ENCODE measurements at regions not wholly inside any gene's neighbourhood (a gene's known extent, or its start where the extent isn't known, plus 50 kb on each side); places are given as distances from the start of the nearest gene placed in this dataset.

DNA sequence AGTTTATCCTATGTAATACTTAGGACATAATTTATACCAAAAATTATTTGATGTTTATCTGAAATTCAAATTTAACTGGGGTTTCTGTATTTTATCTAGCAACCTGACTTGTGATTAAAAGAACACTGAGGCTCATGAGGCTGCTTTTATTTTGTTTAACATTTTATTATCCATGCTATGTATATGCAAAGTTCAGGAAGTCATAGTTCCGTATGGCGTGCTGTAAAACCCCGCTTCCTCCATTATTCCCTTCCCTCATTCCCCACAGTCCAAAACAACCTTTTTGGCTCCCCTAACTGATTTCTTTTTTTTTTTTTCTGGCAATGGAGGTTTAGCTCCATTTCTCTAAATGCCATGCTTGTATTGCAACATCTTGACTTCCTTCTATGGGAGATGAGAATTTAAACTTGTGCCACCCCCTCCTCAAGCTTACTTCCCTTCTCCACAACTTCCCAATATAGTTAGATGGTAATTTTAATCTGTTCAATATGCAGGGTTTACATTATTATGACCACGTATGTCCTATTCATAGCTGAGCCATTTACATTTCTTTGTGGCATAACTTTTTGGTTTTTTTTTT, 138.0 kb upstream of the DNAH14 start:
- no peaks in the 10 kb centered on the region; the same call in 1 of the 2 replicates for H3K4me1 ChIP-seq
- H3K27ac ChIP-seq = no peak overlapping the region
- H3K27me3 ChIP-seq = no peaks in the 10 kb centered on the region
- H3K4me3 ChIP-seq = no peak overlapping the region
- no peaks in the 10 kb centered on the region for H3K9me3 ChIP-seq (replicated peaks)
- no peak for DNase-seq
- no peaks in the 10 kb centered on the region for H3K36me3 ChIP-seq

DNA sequence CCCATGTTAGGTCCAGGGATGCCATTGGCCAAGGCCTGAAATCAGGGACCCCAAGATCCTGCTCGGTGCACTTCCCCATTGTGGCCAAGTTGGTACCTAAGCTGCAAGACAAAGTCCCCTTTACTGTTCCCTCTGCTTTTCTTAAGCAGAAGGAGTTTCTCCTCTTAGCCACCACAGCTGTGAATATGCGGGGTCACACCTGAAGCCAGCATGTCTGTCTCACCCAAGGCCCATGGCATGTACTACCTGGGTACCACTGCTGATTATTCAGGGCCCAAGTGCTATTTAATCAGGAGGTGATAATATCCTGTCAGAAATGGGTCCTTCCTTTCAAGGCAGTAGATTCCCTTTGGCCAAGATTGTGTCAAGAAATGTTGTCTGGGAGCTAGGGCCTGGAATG, 133.9 kb upstream of the DNAH14 start:
- DNase-seq = no peak
- Histone ChIP-seq H3K36me3 (no peaks in the 10 kb centered on the region), H3K9me3 (replicated peaks) (no peaks in the 10 kb centered on the region)

DNA sequence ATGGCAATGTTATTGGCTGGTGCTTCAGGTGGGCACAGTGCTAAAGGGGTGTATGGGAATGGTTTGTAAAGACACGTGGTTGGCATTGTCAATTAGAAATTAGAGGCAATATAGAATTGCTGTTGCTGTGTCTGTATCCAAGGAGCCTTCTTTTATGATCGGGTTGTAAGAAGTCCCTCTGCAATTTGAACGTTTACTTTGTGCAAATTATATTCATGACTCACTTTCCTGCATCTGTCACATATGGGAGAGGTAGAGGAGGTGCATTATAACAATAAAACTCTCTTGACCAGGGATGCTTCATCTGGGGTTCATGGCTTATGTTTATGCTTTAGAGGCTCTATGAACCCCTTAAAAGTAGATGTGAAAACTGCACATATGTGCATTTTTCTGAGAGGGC, 130.4 kb upstream of the DNAH14 start:
- H3K27ac ChIP-seq = no peak overlapping the region
- no peaks in the 10 kb centered on the region for H3K9me3 ChIP-seq (replicated peaks)
- DNase-seq = no peak
- H3K4me3 ChIP-seq = no peak overlapping the region
- no peaks in the 10 kb centered on the region for H3K4me1 ChIP-seq
- H3K27me3 ChIP-seq = no peaks in the 10 kb centered on the region
- no peaks in the 10 kb centered on the region for H3K36me3 ChIP-seq

More for the DNA sequence above, 133.9 kb upstream of the DNAH14 start:
- Histone ChIP-seq H3K27ac (no peak overlapping the region), H3K4me3 (no peak overlapping the region), H3K4me1 (no peaks in the 10 kb centered on the region), H3K27me3 (no peaks in the 10 kb centered on the region)

DNA sequence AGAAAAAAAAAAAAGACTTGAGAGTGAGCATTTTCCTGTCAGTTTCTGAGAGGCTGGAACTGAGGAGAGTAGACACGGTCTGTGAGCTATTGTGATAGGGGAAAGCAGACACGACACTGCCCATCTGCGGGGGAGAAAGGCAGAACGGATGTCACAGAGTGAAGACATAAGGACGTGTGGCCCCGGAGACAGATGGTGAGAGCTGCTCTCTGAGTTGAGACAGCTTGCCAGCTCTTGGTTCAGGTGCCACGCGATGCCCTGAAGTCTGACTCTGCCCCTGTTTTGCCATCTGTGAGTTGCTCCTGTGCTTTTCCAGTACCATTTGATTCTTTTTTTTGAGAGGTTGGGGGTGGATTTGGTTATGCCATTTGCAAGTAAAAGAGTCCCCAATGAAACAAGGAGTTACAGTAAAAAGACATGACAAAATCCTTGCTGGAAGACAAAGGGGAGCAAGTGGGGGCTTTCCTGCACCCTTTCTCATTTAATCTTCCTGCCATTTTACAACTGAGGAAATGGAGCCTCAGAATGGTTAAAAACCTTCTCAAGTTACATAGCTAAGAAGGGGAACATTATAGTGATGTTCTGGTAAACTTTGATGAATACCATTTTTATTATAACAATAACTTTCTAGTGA, 128.9 kb upstream of the DNAH14 start:
- Histone ChIP-seq H3K27ac (no peak overlapping the region), H3K9me3 (replicated peaks) (no peaks in the 10 kb centered on the region), H3K4me1 (no peaks in the 10 kb centered on the region), H3K4me3 (no peak overlapping the region), H3K27me3 (no peaks in the 10 kb centered on the region), H3K36me3 (no peaks in the 10 kb centered on the region)
- DNase-seq = no peak

DNA sequence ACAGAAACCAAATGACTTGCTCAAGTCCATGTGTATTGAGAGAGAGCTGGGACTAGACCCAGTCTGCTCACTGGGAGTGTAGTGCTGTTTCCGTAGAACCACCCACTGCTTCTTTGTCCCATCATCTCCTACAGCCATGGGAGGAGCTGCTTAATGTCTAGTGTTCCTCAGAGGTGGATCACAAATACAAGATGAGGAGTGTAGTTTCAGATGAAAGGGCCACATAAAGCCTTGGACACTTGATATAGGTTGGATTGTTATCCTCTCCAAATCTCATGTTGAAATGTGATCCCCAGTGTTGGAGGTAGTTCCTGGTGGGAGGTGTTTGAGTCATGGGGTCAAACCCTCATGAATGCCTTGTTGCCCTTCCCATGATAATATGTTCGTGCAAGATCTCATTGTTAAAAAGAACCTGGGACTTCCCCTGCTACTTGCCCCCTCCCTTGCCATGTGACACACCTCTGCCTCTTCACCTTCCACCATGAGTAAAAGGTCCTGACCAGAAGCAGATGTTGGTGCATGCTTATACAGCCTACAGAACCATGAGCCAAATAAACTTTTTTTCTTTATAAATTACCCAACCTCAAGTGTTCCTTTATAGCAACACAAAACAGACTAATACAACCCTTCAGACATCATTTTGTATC, 127.5 kb upstream of the DNAH14 start:
- Histone ChIP-seq H3K4me3 (no peak overlapping the region), H3K36me3 (no peaks in the 10 kb centered on the region), H3K27me3 (no peaks in the 10 kb centered on the region), H3K9me3 (replicated peaks) (no peaks in the 10 kb centered on the region), H3K27ac (no peak overlapping the region), H3K4me1 (no peaks in the 10 kb centered on the region)
- DNase-seq = no peak

DNA sequence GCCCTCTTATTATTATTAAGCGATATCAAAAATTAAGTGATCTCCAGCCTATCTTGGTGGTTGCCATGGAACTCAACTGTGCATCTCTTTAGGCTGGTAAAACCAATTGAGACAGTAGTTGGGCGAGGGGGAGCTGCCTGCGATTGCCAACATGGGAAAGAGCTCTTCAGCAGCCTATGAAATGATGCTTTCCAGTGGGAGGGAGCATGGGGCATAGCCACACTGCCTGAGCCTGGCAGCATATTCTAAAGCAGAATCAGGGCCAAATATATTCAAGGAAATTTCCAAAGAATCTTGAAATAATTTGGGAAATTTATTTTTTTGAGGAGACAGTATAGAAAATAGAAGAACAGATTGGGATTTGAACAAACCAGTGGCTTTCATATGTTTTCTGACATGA, 126.9 kb upstream of the DNAH14 start:
- no peaks in the 10 kb centered on the region for H3K9me3 ChIP-seq (replicated peaks)
- no peak for DNase-seq
- no peaks in the 10 kb centered on the region for H3K27me3 ChIP-seq
- H3K4me3 ChIP-seq = no peak overlapping the region
- H3K4me1 ChIP-seq = no peaks in the 10 kb centered on the region
- no peak overlapping the region for H3K27ac ChIP-seq
- no peaks in the 10 kb centered on the region for H3K36me3 ChIP-seq

DNA sequence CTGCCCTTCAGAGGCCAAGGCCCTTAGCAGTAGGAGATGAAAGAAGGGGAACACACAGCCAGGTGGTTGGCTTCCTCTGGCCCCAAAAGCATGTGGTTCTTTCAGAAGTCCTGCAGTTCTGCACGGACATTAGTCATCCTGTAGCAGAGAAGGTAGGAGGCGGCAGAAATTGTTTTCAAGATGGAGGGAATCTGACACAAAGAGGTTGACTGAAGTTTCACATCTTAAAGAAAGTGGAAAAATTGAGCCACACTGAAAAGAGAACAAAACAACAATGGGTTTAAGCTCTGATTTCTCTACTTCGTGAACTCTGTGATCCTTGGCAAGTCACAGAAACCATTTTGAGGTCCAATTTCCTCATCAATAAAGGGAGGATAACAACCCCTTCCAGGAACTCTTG, 125.3 kb upstream of the DNAH14 start:
- DNase-seq = no peak
- H3K36me3 ChIP-seq = no peaks in the 10 kb centered on the region
- H3K27ac ChIP-seq = no peak overlapping the region
- no peaks in the 10 kb centered on the region for H3K9me3 ChIP-seq (replicated peaks)
- H3K4me3 ChIP-seq = no peak overlapping the region
- no peaks in the 10 kb centered on the region for H3K27me3 ChIP-seq
- no peaks in the 10 kb centered on the region for H3K4me1 ChIP-seq

DNA sequence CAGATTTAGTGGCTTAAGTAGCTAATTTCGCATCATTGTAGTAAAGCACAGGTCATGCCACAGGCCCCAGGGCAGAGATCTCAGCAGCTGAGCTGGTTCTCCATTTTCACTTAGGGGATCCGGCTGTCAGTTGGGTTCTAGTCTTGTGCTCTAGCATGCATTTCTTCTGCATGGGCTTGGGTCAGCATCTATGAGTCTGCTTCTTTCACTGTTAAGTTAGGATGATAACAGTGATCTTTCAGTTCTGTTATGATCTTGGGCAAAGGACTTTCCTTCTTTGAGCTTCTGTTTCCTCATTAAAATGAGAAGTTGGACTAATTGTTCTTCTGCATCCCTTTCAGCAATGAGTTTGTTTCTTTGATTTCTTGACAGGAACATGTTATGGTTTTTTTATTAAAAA, 123.6 kb upstream of the DNAH14 start:
- Histone ChIP-seq H3K36me3 (no peaks in the 10 kb centered on the region), H3K27me3 (no peaks in the 10 kb centered on the region), H3K4me3 (no peak overlapping the region), H3K4me1 (no peaks in the 10 kb centered on the region), H3K9me3 (replicated peaks) (no peaks in the 10 kb centered on the region), H3K27ac (no peak overlapping the region)
- DNase-seq = no peak

DNA sequence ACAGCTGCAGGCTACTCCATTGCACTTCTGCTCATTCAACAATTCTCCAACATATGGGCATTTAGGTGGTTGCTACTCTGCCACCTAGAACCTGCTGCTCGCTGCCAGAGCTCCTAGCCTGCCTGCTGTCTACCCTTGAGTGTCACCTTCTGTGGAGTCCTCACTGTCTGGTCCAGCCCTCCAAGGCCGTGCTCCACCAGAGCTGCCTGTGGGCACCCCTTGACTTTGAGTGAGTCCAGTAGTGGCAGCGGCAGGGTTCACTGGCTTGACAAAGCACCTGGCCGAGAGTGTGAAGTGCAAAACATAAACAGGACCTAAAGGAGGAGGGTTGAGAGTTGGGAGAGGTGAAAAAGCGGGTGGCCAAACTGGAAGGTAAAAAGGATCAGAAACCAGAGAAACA, 120.3 kb upstream of the DNAH14 start:
- Histone ChIP-seq H3K27ac (no peak overlapping the region), H3K4me1 (no peaks in the 10 kb centered on the region), H3K4me3 (no peak overlapping the region), H3K36me3 (no peaks in the 10 kb centered on the region), H3K27me3 (no peaks in the 10 kb centered on the region), H3K9me3 (replicated peaks) (no peaks in the 10 kb centered on the region)
- no peak for DNase-seq

DNA sequence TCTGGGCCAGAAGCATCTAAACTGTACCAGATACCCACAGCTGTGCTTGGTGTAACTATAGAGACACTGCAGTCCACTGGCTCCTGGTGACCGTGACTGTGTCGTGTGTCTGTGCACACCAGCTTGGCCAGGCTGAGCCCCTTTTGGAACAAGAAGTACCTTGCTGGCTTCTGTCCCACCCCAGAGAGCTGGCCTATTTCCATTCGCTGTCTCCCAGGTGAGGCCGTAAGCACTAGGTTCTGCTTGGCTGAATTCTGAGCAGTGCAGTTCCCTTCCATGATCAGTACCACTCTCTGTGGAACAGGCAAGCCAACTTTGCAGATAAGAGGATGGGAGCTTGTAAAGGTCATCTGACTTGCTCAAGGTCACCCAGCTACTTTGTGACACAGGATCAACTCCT, 119.9 kb upstream of the DNAH14 start:
- Histone ChIP-seq H3K27me3 (no peaks in the 10 kb centered on the region), H3K36me3 (no peaks in the 10 kb centered on the region), H3K27ac (no peak overlapping the region), H3K4me3 (no peak overlapping the region), H3K4me1 (no peaks in the 10 kb centered on the region), H3K9me3 (replicated peaks) (no peaks in the 10 kb centered on the region)
- DNase-seq = no peak

DNA sequence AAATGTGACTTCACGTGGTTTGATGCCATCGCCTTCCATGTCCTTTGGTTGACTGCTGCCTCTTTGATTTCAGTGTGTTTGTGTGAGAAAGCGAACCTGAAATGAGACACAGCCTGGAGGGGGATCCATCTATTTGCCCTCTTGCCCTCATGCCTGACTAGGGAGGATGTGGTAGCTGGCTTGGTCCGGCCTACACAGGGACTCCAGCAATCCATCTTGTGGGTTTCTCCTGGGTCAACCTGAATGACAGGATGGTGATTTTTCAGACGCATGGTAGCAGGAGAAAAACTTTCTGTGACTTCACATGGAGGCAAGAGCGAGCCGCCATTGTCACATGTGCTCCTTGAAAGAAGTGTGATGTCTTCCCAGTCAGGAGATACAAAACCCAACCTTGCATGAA, 117.9 kb upstream of the DNAH14 start:
- H3K27ac ChIP-seq = no peak overlapping the region
- H3K36me3 ChIP-seq = no peaks in the 10 kb centered on the region

DNA sequence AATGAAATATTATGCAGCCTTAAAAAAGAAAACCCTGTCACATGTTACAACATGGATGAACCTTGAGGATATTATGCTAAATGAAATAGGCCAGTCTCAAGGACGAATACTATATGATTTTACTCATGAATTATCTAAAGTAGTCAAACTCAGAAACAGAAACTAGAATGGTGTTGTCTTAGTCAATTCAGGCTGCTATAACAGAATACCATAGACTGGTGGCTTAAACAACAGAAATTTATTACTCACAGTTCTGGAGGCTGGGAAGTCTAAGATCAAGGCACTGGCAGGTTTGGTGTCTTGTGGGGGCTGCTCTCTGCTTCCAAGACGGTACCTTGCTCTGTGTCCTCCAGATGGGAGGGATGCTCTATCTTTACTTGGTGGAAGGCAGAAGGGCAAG, 113.8 kb upstream of the DNAH14 start:
- Histone ChIP-seq H3K4me1 (no peaks in the 10 kb centered on the region), H3K27me3 (no peaks in the 10 kb centered on the region), H3K36me3 (no peaks in the 10 kb centered on the region), H3K4me3 (no peak overlapping the region), H3K9me3 (replicated peaks) (no peaks in the 10 kb centered on the region), H3K27ac (no peak overlapping the region)
- no peak for DNase-seq

More for the DNA sequence above, 117.9 kb upstream of the DNAH14 start:
- no peak for DNase-seq
- Histone ChIP-seq H3K4me3 (no peak overlapping the region), H3K4me1 (no peaks in the 10 kb centered on the region), H3K9me3 (replicated peaks) (no peaks in the 10 kb centered on the region), H3K27me3 (no peaks in the 10 kb centered on the region)

DNA sequence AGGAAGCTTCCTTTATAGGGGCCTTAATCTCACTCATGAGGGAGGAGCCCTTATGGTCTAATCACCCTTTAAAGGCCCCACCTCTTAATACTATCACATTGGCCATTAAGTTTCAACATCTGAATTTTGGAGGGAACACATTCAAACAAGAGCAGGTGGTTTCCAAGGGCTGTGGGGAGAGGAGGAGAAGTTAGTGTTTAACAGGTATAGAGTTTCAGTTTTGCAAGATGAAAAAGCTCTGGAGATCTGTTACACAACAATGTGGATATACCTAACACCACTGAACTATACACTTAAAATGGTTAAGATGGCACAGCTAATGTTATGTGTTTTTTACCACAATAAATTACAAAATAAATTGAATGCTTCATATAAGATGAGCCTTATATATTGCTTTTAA, 113.4 kb upstream of the DNAH14 start:
- DNase-seq = no peak
- Histone ChIP-seq H3K4me3 (no peak overlapping the region), H3K4me1 (no peaks in the 10 kb centered on the region), H3K9me3 (replicated peaks) (no peaks in the 10 kb centered on the region), H3K27me3 (no peaks in the 10 kb centered on the region), H3K36me3 (no peaks in the 10 kb centered on the region), H3K27ac (no peak overlapping the region)

DNA sequence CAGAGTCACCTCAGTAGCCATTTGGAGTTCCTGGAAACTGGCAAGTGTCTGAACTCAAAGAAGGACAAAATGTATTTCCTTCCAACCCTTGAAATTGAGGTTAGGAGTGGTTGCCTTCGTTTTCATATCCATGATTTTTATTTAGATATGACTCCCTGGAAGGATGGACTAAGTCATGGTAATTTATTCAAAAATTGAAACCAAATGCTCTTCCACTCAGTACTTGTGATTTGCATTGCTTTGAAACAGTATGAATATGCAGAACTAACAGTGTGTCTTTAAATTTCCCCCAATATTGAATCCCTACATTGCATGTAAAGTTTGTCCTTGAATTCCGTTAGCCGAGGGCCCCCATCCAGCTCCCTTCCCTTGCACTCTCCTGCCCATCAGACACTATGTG, 112.1 kb upstream of the DNAH14 start:
- no peaks in the 10 kb centered on the region for H3K36me3 ChIP-seq
- no peak for DNase-seq
- no peak overlapping the region for H3K27ac ChIP-seq
- peaks cover 7% of the 10 kb centered on the region; the same call in 1 of the 2 replicates for H3K9me3 ChIP-seq (replicated peaks)
- no peak overlapping the region for H3K4me3 ChIP-seq
- no peaks in the 10 kb centered on the region for H3K27me3 ChIP-seq
- no peaks in the 10 kb centered on the region for H3K4me1 ChIP-seq

DNA sequence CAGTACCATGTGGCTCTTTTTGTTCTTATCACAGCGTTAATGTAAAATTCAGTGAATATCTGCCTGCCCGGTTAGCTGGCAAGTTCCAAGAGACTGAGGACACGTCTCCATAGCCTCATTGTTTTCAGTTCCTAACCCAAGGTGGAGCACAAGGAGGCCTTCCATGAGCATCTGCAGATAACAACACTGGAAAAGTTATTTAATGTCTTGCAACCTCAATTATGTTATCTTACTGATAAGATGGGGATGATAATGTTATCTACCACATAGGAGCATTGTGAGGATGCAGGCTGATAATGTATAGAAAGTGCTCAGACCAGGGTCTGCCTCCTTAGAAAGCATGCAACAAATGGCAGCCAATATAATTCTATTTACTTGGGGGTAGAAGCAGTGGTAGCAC, 109.6 kb upstream of the DNAH14 start:
- H3K27ac ChIP-seq = no peak overlapping the region
- no peaks in the 10 kb centered on the region for H3K27me3 ChIP-seq
- DNase-seq = no peak
- no peaks in the 10 kb centered on the region for H3K36me3 ChIP-seq
- H3K4me1 ChIP-seq = no peaks in the 10 kb centered on the region
- peaks cover 7% of the 10 kb centered on the region for H3K9me3 ChIP-seq (replicated peaks)
- no peak overlapping the region for H3K4me3 ChIP-seq

DNA sequence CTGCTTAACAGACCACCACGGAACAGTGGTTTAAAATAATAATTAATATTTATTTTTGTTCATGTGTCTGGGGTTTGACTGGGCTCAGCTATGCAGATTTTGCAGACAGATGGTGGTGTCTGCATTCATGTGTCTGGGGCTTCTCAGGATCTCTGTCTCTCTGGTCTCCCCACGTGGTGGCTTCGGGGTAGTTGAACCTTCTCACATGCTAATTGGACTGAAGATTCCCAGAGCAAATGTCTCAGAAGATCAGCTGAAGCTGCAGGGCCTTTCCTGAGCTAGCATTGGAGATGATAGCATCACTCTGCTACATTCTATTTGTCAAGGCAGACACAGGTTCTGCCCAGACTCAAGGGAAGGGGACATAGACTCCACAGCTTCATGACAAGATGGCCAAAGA, 109.1 kb upstream of the DNAH14 start:
- H3K4me1 ChIP-seq = no peaks in the 10 kb centered on the region
- no peaks in the 10 kb centered on the region for H3K36me3 ChIP-seq
- no peaks in the 10 kb centered on the region for H3K27me3 ChIP-seq
- no peak overlapping the region for H3K4me3 ChIP-seq
- DNase-seq = no peak
- H3K9me3 ChIP-seq (replicated peaks) = peaks cover 7% of the 10 kb centered on the region
- H3K27ac ChIP-seq = no peak overlapping the region
